ENCODE measurements at regions not wholly inside any gene's neighbourhood (a gene's known extent, or its start where the extent isn't known, plus 50 kb on each side); places are given as distances from the start of the nearest gene placed in this dataset.

DNA sequence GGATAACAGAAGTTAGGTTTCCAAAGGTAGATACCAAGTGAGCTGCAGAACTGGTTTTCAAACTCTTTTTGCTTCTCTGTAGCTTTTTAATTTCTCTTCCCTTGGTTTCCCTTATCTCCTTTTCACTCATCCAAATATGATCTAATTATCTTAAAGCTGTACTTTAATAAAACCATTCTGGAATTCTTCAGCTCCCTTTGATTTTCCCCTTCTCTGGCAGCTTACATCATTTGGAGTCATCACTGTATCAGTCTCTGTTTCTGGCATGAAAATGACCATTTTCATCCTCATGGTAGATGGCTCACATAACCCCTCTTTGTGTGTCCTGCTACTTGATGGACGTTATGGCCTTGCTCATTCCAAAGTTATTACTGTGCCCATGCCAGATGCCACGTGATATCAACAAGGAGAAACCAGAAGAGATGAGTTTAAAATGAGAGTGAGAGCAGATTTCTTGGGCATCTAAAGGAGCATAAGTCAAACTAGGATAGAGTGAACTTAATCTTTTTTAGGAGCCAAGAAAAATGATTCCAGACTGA, 620.2 kb downstream of the QKI start:
- TF ChIP-seq, protein P1, sequence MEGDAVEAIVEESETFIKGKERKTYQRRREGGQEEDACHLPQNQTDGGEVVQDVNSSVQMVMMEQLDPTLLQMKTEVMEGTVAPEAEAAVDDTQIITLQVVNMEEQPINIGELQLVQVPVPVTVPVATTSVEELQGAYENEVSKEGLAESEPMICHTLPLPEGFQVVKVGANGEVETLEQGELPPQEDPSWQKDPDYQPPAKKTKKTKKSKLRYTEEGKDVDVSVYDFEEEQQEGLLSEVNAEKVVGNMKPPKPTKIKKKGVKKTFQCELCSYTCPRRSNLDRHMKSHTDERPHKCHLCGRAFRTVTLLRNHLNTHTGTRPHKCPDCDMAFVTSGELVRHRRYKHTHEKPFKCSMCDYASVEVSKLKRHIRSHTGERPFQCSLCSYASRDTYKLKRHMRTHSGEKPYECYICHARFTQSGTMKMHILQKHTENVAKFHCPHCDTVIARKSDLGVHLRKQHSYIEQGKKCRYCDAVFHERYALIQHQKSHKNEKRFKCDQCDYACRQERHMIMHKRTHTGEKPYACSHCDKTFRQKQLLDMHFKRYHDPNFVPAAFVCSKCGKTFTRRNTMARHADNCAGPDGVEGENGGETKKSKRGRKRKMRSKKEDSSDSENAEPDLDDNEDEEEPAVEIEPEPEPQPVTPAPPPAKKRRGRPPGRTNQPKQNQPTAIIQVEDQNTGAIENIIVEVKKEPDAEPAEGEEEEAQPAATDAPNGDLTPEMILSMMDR (IDR thresholded peaks at IDR 0.05 in 4 of 5, conservative IDR thresholded peaks at IDR 0.05 in 1 of 5), result no peak
- TF ChIP-seq POLR2A (IDR thresholded peaks at IDR 0.05), result no peak

Data from gastrocnemius medialis (tissue), 4 donors.